Activated CD4-positive, alpha-beta T cell treated with anti-CD3 and anti-CD28 coated beads, Interleukin-2, Interleukin-4, amounts not matched to agents 100 ng/mL and 50 ng/mL, durations not matched to agents 16 hours and 8 hours (primary cell): ENCODE measurements at regions not wholly inside any gene's neighbourhood (a gene's known extent, or its start where the extent isn't known, plus 50 kb on each side); places are given as distances from the start of the nearest gene placed in this dataset.
"Not testable (repeated sequence)": the region's sequence is repeated elsewhere in the genome, so short reads cannot be mapped to it uniquely, and the experiment has no call there.

ENCODE experiments used
- DNase-seq: peaks from one replicate; pipeline ENCODE4 v3.0.0-alpha.2; 2020; ENCODE audit warnings: low spot score

DNA sequence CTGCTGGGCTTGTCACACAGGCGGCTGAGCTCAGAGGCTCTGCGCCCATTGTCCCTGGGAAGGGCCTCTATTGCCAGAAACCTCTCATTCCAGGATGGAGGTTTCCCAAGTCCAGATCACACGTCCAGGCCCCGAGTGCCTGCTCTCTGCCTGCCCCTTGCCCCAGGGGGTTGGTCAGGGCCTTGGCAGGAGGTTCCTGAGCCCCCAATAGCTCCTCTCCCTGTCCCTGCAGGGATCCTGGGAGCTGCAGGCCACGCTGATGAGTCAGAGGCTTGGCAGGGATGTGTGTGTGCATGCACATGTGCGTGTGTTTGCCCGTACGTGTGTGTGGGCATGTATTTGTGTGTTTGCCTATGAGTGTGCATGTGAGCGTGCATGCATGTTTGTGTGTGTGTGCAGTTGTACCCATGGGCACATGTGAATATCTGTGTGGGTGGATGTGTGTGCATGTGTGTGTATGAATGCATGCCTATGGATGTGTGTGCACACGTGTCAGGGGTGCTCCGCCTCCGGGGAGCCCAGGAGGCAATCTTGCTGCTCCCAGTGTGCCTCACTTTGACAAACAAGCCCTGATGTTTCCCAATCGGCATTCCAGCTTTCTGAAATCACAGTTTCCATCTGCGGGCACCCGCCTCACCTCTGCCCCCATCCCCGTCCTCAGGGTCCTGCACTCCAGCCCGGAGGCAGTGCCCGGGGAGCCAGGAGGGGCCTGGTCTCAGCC, 98.4 kb upstream of the GSE1 start:
- no peak for DNase-seq

DNA sequence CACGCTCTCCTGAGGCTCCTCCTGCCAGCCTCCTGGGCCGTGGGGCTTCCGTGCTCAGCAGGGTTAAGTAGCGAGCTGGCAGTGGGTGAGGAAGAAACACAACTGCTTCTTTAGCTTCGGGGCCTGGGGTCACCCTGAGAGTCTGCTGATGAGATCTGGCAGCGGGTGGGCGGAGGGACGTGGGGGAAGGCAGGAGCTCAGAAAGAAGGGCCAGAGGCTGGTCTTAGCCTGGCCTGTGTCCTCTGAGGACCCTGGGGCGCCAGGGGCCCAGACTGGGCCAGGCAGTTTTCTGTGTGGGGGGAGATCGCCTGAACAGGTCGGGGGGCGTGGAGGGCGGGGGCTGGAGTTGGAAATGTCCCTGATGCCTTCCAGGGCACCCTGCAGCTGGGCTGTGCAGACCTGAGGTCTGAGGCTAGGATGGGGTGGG, 97.8 kb upstream of the GSE1 start:
- DNase-seq = no peak

DNA sequence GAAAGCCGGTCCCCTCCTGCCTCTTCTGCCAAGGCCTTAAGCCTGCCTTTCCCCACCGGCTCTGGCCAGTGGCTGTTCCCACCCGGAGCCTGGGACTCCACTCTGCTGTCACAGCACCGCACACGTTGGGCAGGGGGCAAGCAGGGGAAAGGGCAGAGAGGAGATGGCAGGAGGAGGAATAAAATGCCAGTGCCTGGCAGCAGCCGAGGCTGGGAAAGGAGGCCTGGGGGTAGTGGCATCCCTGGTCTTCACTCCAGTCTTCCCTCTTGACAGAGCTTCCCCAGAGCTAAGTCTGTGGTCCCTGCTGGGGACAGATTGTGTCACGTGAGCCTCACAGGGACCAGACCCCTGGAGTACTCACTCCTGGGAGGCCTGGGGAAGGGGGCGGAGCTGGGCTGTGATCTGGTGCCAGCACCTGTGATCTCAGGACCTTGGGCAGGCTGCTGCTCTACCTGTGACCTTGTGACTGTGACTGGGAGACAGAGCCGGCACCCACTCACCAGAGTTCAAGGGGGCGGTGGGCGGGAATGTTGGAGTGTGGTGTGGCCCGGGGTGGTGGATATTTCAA, 97.2 kb upstream of the GSE1 start:
- no peak for DNase-seq

DNA sequence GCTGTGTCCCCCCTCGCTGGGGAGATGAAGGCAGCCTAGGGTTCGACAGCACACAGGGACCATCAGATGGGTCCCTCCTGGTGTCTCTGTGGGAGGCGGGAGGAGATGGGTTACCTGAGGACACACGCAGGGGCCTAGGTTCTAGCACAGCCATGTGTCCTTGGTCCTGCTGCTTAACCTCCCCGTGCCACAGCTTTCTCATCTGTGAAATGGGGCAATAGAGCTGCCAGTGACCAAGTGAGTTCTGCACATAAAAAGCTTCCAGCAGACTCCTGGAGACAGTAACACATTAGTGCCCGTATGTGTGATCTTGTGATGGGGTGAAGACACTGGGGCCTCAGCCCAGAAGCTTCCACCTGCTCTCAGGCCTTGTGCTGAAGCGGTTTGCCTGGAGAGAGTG, 96.0 kb upstream of the GSE1 start:
- DNase-seq = no peak

DNA sequence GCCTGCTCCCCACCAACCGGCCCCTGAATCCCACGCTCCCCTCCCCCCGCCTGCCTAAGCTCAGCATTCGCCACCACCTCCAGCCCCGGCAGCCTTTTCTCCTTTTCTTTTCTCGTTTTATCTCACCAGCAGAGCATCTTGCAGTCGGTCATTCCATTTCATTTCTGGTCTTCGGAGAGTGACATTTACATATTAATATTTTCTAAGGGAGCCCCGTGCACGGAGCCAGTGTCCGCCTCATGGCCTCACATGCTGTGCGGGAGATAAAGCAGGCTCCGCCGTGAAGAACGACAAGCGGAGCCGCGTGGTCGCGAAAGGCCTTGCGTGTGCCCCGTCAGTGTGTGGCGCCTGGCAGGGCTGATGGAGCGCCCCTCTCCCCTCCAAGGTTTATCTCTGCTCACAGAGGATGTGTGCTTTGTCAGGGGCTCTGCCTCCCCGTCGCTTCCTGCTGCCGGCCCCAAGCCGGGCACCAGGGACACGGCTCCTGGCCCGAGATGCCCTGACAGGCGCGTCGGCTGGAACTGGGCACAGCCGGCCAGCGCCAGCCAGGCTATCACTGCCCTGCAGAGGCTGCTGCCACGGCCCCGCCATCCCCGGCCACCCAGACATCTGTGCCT, 95.5 kb upstream of the GSE1 start:
- no peak for DNase-seq

DNA sequence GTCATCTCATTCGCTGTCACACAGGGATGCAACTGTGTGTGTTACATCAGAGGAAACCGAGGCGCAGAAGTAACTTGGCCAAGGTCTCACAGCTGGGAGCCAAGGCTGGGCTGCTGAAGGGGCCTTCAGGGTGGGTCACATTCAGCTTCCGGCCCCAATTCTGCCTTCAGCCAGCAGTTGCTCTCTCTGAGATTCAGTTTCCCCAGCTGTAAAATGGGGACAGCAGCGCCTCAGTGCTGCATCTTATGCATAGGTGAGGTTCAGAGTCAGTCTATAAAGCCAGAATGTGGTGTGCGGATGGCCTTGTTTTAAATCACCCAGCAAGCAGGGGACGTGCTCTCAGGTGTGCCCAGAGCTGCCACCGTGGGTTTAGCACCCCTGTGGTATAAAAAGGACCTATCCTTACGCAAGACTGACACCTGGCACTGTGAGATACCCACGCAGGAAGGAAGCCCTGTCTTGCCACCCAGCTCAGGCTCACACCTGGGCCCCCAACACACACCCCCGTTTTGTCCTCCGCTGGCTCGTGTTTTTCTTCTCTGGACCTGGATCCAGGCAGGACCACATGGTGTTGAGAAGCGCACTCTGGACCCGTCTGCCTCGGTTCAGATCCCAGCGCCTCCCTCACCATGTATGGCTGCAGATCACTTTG, 94.6 kb upstream of the GSE1 start:
- no peak for DNase-seq

DNA sequence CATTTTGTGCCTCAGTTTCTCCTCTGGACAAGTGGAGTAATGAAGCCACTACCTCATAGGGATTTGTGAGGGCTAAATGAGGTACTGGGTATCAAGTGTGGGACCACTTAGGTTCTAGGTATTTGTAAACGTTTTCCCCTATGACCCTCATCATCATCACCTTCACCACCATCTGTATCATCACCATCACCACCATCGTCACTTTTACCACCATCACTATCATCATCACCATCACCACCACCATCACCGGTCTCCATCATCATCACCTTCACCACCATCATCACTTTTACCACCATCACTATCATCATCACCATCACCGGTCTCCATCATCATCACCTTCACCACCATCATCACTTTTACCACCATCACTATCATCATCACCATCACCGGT, 94.1 kb upstream of the GSE1 start:
- DNase-seq = not testable (repeated sequence)

DNA sequence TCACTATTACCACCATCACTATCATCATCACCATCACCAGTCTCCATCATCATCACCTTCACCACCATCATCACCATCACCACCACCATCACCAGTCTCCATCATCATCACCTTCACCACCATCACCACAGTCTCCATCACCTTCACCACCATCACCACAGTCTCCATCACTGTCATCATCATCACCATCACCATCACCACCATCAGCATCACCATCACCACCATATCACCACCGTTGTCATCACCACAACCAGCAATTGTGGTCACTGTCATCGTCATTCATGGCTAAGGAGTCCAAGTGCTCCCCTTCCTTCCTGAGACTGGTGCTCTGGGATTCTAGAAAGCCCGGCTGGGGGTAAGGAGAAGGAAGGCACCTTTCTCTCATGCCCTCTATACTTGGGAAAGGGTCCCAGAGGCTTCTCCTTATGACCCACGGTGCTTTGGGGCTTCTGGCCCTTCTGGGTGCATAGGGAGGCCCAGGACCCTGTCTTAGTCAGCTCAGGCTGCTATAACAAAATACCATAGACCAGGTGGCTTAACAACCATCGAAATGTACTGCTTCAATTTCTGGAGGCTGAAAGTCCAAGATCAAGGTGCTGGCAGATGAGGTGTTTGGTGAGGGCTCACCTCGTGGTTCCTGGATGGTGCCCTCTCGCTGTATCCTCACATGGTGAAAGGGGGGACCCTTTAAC, 93.4 kb upstream of the GSE1 start:
- no peak for DNase-seq

DNA sequence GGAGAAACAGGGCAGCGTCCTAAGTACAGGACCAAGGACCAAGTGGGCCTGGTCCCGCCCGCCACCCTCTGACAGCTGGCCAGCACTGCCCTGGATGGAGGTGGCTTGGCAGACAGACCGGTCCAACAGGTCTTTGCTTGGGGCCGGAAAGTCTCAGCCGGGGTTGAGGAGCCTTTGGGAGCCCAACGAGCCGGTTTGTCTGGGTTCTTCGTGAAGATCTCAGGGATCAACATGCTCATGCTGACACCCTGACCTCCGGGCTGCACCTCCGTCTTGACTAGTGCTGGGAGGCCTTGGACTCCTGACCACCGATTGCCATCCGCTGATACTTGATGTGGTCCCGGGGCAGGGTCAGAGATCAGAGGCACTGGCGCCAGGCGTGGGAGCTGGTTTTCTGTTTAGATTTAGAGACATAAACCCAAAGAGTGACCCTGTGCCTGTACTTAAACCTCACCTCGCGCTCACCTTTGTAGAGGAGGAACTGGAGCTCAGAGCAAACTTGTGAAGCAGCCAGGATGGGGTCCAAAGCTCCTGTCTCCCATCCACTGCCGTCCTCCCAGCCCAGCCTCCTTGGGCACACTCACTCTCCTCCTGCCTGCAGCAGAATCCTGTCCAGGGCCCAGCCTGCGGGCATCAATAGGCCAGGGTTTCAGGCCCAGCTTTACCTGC, 92.1 kb upstream of the GSE1 start:
- DNase-seq = no peak

DNA sequence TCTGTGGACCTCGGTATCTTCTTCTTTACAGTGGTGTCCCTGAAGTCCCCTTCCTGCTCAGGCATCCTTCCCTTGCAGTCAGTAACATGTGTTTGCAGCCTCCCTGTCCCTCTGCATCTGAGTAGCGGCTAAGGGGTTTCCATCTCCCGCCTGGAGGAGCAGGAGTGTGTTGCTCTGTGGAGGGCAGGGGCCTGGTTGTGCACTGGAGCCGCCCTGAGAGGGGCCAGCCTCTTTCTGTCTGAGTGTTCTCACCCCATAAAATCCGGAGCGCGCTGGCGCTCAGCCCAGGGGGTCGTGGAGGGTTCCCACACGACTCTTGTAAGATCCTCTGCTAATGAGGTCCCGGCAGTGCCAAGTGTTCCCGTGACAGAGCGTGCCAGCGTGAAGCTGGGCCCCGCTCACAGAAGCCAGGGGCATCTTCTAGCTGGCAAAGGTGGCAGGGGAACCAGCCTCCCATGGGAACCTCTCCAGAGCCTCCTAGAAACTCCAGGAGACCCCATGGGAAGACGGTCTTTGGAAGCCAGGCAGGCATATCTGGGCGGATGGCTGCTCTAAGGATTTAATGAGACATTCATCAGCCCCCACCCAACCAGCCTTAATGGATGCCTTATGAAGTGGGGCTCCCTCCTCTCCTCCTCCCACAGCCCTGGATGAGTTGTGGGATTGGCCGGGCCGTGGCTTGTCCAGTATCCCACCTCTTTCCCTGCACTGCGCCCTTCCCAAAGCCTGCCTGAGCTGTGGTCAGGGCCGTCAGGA, 91.4 kb upstream of the GSE1 start:
- no peak for DNase-seq

DNA sequence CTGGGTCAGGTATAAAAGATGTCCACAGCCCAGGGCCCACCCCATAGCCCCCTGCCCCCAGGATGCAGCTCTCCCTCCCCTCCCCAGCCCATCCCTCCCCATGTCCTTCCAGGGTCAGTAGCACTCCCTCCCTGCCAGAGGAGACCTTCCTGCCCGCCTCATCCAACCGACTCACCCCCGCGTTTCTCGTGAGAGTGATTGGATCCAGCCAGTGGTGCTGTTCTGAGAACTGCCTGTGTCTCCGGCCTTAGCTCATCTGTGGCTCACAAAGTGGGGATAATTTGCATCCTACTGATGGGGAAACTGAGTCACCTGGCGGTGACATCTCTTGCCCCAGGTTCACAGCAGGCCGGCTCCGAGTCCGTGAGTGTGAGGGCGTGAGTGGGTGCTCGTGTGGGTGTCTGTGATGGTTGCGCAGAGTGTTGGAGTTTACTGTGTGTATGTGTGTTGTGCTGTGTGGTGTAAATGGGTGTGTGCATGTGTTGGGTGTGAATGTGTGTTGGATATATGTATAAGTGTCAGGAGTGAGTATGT, 90.7 kb upstream of the GSE1 start:
- no peak for DNase-seq

DNA sequence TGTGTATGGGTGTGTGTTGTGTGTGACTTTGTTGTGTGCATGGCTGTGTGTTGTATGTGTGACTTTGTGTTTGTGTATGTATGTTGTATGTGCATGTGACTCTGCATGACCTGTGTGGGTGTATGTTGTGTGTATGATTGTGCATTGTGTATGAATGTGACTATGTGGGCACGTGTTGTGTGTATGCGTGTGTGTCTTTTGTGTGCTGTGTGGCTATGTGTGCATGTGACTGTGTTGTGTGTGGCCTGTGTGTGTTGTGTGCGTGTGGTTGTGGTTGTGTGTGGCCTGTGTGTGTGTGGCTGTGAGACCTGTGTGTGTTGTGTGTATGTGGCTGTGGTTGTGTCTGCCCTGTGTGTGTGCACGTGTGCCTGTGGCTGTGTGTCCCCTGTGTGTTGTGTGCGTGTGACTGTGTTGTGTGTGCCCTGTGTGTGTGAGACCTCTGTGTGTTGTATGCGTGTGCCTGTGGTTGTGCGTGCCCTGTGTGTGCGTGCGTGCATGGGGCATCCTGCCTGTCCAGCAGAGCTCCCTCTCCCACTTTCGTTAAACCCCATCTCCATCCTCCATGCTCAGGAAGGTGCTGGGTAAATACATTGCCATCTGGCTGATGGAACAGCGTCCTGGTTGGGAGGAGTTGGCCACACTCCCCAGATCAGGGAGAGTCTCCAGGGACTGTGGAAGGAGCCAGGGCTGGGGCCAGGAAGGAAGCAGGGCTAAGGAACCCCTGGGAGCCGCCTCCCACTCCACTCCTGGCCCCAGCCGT, 90.1 kb upstream of the GSE1 start:
- no peak for DNase-seq

DNA sequence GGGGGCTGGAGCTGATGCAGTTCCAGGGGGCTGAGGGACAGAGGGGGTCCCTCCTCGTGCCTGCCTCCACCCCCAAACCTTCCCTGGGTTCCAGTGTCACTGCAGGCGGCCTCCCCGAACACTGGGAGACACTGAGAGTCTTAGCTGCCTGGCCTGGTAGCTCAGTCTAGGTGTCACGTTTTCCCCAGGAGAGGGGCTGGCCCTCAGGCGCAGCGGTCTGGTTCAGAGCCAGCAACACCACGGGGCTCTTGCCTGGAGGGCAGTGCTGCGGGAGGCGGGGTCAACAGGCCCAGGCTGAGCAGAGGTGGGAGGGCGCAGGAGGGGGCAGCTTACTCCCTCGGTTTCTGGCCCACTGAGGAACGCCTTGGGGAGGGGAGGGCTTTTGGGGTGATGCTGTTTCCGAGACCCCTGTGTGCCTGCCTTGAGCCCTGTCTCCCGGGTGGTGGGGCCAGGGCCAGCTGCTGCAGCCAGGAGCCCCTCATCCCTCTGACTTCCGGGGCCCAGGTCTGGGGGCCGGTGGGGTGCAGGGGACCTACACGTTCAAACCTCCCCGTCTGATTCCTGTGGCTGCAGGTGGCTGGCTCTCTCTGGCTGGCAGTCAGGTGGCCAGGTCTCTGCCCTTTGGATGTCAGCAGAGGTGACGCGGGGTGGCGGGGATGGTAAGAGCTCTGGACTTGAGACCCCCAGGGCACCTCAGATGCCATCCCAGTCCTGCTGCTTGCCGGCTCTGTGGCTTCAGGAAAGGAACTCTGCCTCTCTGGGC, 89.3 kb upstream of the GSE1 start:
- DNase-seq = no peak

DNA sequence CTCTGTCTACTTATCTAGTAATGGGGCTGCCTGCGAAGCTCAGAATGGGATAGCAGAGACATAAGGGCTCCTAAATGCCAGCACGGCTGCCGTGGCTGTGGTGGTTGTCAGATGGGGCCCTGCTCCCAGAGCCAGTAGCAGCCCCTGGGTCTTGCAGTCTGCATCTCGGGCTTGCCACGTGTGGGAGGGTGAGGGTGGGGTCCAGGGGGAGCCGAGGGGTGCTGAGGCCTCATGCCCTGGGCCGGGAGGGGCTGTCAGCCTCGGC, 88.8 kb upstream of the GSE1 start:
- DNase-seq = no peak

DNA sequence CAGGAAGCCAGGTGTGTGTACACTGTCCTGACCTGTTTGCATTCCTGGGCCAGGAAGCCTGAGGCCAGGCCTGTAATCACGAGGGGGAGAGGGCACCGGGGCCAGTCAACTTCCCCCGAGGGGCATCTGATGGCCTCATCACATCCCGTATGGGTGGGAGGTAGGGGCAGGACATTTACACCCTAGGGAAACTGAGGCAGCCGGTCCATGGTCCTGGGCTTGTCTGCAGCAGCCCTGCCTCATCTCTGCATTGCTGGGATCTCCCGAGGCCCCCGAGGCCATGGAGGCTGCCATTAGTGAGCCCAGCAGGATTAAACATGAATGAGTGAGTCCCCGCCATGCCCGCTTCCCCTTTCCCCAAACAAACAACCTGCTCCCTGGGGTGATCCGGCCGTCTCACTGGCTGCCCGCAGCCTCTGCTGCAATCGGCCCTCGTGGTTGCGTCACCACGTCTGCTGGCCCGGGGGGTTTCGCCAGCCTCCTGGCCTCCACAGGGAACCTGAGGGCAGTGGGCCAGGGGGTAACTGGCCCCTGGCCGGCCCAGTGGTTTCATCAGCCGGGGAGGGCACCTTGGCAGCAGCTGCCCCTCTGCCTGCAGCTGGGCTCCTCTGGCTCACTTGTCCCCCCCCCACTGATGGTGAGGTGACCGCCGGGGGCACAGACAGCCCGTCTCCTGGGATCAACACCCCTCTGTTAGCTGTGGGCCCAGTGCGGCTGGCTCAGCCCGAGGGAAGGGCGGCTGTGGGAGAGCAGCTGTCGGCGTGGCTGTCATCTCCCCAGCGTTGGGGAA, 88.3 kb upstream of the GSE1 start:
- no peak for DNase-seq

DNA sequence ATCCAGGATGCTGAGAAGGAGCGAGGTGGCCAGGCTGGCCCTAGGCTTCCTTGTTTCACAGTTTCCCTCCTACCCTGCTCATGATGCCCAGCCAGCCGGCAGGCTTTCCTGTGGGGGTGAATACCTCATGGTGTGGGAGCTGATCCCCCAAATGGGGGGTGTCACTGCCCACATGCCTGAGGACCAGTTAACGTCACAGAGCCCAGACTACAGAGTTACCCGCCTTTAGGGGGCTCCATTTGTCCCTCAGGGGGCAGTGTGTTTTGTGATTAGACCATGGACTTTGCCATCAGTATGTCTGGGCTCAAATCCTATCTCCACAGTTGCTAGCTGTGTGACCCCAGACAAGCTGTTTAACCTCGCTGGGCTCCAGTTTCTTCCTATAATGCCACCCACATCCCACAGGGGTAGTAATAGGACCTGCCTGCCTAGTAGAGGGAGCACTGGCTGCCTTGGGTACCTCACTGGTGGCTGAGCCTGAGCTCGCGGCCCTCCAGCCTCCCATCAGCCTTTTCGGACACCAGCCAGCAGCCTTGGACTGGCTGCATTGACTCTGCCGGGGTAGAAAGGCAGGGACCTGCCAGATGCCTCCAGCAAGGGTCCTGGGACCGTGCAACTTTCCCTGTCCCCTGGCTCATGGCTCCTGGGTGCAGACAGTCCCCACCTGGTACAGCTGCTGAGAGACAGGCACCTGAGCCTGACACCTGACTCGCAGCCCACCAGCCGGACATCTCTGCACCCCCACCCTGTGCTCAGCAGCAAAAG, 87.5 kb upstream of the GSE1 start:
- DNase-seq = no peak

DNA sequence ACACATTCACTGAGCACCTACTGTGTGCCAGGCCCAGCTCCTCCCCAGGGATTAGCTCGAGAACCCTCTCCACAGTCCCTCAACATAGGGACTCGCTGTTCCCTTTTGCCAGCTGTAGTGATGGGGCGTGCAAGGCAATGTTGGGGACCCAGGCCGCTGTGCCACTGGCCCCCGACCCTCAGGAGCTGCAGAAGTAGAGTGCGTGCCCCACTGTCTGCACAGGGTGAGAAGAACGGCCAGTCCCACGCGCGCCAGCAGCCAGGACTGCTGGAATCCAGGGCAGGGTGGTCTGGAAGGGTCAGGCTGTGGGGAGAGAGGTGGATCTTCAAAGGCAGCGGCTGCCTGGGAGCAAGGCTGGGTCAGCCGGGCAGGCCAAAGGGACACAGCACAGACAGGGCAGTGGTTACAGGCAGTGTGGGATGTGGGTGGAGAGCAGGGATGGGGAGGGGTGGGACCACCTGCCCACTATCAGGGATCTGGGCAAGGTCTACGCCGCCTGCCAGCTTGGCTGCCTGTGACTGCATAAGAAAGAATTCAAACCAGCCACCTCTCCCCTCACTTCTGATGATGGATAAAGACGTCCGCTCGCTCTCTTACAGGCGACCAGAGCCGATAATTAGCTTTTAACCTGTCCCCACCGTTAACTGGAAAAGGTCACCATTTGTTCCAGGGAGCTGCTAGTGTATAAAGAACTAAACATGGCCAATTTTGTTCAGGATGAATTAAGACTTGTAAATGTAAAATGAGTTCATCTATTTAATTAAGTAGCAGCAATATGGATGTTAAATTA, 86.7 kb upstream of the GSE1 start:
- no peak for DNase-seq
